Naive thymus-derived CD8-positive, alpha-beta T cell (primary cell): ENCODE measurements at regions not wholly inside any gene's neighbourhood (a gene's known extent, or its start where the extent isn't known, plus 50 kb on each side); places are given as distances from the start of the nearest gene placed in this dataset.

Source experiments
- ATAC-seq, 2 donors: fragments of 150-1000 bp; cut with Tn5 transposase in 1 of 2; sonication (Bioruptor Pico), chemical (Tn5 transposase) in 1 of 2; 1 replicate in 1 of 2; 2 replicates in 1 of 2; pipeline ENCODE4 v1.10.0; 2021; ENCODE audit warnings: mild to moderate bottlenecking in 2 of 2, moderate library complexity in 2 of 2
- POLR2A ChIA-PET: fragments of 350-600 bp; sonication (Branson Sonifier 250); formaldehyde crosslinking; loops from one replicate; lab custom pipeline; 2021; ENCODE audit warnings: antibody characterized with exemption; lab: Charles Lee
- DNase-seq, 10 donors: peaks; one replicate each; pipeline versions ENCODE4 v3.0.0 to v3.0.0-alpha.2; 2020 to 2022
- H3K27ac Mint-ChIP-seq, 10 donors: one replicate each; pipeline ENCODE4 v1.8.0; 2020 to 2022; ENCODE audit warnings: mild to moderate bottlenecking in 10 of 10, mixed read lengths in 10 of 10, moderate library complexity in 4 of 10, inconsistent platforms in 1 of 10
- H3K27me3 Mint-ChIP-seq, 5 donors: one replicate each; pipeline ENCODE4 v1.8.0; 2021 to 2022; ENCODE audit warnings: mixed read lengths in 5 of 5
- H3K36me3 Mint-ChIP-seq, 3 donors: one replicate each; pipeline ENCODE4 v1.8.0; 2020 to 2022; ENCODE audit warnings: mixed read lengths in 3 of 3, mild to moderate bottlenecking in 2 of 3, inconsistent platforms in 1 of 3
- H3K4me1 Mint-ChIP-seq, 4 donors: one replicate each; pipeline ENCODE4 v1.8.0; 2021 to 2022; ENCODE audit warnings: mixed read lengths in 4 of 4
- H3K4me3 Mint-ChIP-seq, 10 donors: one replicate each; pipeline ENCODE4 v1.8.0; 2020 to 2022; ENCODE audit warnings: mild to moderate bottlenecking in 10 of 10, mixed read lengths in 10 of 10, moderate library complexity in 6 of 10, inconsistent platforms in 1 of 10
- H3K9me3 Mint-ChIP-seq, 9 donors: one replicate each; pipeline ENCODE4 v1.8.0; 2020 to 2022; ENCODE audit warnings: mixed read lengths in 9 of 9, mild to moderate bottlenecking in 3 of 9, inconsistent platforms in 1 of 9, moderate library complexity in 1 of 9

DNA sequence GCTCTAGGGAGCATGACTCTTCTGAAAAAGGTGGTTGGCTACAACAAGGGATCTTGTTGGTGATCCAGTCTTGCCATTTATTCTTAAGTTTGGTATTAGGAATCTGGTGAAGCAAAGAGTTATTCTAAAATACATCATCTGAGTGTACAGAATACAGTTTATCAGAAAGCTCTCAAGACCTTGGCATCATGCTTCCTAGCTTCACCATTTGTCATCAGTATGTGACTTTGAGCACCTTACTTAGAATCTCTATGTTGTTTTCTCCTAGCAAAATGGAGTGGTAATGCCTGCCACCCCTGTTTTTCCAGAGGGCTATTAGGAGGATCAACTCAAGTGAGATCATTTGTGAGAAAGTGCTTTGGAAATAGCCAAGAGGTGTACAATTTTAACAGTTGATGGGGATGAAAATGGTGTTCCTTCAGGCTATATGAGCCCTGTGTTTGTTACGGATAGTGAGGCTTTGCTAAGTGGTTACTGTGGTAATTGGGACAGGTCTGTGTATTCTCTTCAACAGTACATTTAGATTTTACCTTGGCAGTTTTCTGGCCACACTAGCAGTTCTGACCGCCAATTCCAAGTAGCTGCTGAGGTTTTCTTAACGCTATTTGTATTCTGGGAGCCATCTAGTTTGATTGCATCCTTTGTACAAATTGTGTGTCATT is 120.5 kb downstream of the DISP1 start:
- Mint-ChIP-seq H3K4me1 (peaks cover 0 to 3% (median 0%) of the 10 kb centered on the region in 4 donors), H3K36me3 (peaks cover 0 to 3% (median 0%) of the 10 kb centered on the region in 3 donors), H3K27me3 (no peaks in the 10 kb centered on the region), H3K4me3 (no peak overlapping the region), H3K27ac (no peak overlapping the region), H3K9me3 (no peaks in the 10 kb centered on the region)
- no peak for ATAC-seq
- no peak for DNase-seq
- POLR2A ChIA-PET = no interaction called here

- H3K4me3 Mint-ChIP-seq = no peak overlapping the region
- H3K27ac Mint-ChIP-seq = no peak overlapping the region
- POLR2A ChIA-PET = no interaction called here
- H3K36me3 Mint-ChIP-seq = peaks cover 0 to 3% (median 0%) of the 10 kb centered on the region in 3 donors
- H3K4me1 Mint-ChIP-seq = peaks cover 0 to 3% (median 0%) of the 10 kb centered on the region in 4 donors
- no peak for ATAC-seq
- no peak for DNase-seq
- no peaks in the 10 kb centered on the region for H3K9me3 Mint-ChIP-seq
- no peaks in the 10 kb centered on the region for H3K27me3 Mint-ChIP-seq
Measured at GRCh38 chr1:222936042-222936441, 121.2 kb downstream of the DISP1 start.

DNA sequence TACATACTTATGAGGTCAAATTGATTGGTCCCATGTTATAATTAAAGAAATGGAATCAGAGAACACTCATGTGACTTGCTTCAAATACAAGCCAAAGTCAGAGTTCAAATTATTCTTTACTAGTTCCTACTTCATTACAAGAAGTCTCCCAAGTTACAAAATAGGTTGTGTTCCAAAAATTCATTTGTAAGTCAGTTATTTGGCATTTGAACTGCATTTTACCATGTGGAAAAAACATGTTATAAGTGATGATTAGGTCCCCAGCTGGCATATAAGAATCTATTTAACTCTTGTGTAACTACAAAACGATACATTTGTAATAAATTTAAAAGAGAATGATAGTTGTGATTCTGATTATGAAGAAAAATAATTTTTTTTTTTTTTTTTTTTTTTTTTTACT is 124.1 kb downstream of the DISP1 start:
- no peak for ATAC-seq
- peaks cover 5 to 16% (median 16%) of the 10 kb centered on the region in 3 donors for H3K36me3 Mint-ChIP-seq
- H3K27ac Mint-ChIP-seq = no peak overlapping the region
- H3K4me3 Mint-ChIP-seq = no peak overlapping the region
- H3K9me3 Mint-ChIP-seq = no peaks in the 10 kb centered on the region
- H3K27me3 Mint-ChIP-seq = no peaks in the 10 kb centered on the region
- POLR2A ChIA-PET = no interaction called here
- no peak for DNase-seq
- peaks cover 0 to 3% (median 0%) of the 10 kb centered on the region in 4 donors for H3K4me1 Mint-ChIP-seq

DNA sequence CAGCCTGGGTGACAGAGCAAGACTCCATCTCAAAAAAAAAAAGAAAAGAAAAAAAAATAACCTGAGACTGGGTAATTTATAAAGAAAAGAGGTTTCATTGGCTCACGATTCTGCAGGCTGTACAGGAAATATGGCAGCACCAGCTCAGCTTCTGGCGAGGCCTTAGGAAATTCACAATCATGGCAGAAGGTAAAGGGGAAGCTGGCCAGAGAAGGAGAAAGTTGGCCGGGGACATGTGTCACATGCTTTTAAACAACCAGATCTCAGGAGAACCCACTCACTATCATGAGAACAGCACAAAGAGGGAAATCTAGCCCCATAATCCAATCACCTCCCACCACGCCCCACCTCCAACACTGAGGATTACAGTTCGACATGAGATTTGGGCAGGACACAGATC is 125.3 kb downstream of the DISP1 start:
- H3K27me3 Mint-ChIP-seq = no peaks in the 10 kb centered on the region
- ATAC-seq (no peak), DNase-seq (no peak)
- no peak overlapping the region for H3K27ac Mint-ChIP-seq
- H3K4me1 Mint-ChIP-seq = peaks cover 0 to 3% (median 0%) of the 10 kb centered on the region in 4 donors
- peaks cover 5 to 24% (median 22%) of the 10 kb centered on the region in 3 donors for H3K36me3 Mint-ChIP-seq
- peaks cover 0 to 1% (median 0%) of the 10 kb centered on the region in 9 donors for H3K9me3 Mint-ChIP-seq
- no peak overlapping the region for H3K4me3 Mint-ChIP-seq
- POLR2A ChIA-PET = no interaction called here

GRCh38 chr1:222940906-222941305 is 126.1 kb downstream of the DISP1 start:
- Mint-ChIP-seq H3K27ac (no peak overlapping the region), H3K4me3 (no peak overlapping the region), H3K4me1 (peaks cover 0 to 3% (median 0%) of the 10 kb centered on the region in 4 donors), H3K27me3 (no peaks in the 10 kb centered on the region), H3K36me3 (peaks cover 5 to 29% (median 22%) of the 10 kb centered on the region in 3 donors), H3K9me3 (peaks cover 0 to 1% (median 0%) of the 10 kb centered on the region in 9 donors)
- DNase-seq = no peak
- POLR2A ChIA-PET = no interaction called here
- no peak for ATAC-seq

DNA sequence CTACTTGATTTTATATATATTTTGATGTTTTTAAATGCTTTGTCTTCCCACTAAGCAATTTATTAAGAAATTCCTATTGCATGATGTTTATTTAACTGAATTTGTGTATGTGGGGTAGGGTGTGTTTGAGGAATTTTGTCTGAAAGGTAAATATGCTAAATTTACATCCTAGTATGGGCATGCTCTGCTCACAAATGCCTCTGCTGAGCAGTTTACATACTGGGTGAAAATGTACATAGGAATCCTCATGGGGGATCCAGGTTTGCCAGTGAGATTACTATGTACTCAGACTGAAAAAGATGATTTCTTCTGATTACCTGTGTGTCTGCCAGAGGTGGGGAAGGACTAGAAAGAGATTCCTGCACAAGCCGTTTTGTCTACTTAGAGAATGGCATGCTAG is 126.6 kb downstream of the DISP1 start:
- Mint-ChIP-seq H3K27me3 (no peaks in the 10 kb centered on the region), H3K9me3 (peaks cover 0 to 1% (median 0%) of the 10 kb centered on the region in 9 donors), H3K27ac (no peak overlapping the region), H3K4me3 (no peak overlapping the region), H3K4me1 (peaks cover 0 to 3% (median 0%) of the 10 kb centered on the region in 4 donors), H3K36me3 (peaks cover 5 to 29% (median 23%) of the 10 kb centered on the region in 3 donors)
- POLR2A ChIA-PET = no interaction called here
- ATAC-seq (no peak), DNase-seq (no peak)

GRCh38 chr1:222946436-222946835 is 131.6 kb downstream of the DISP1 start:
- POLR2A ChIA-PET = no interaction called here
- Mint-ChIP-seq H3K4me1 (peaks cover 0 to 2% (median 0%) of the 10 kb centered on the region in 4 donors), H3K9me3 (peaks cover 0 to 1% (median 0%) of the 10 kb centered on the region in 9 donors), H3K27me3 (no peaks in the 10 kb centered on the region), H3K4me3 (no peak overlapping the region), H3K36me3 (peaks cover 6 to 39% (median 33%) of the 10 kb centered on the region in 3 donors), H3K27ac (no peak overlapping the region)
- DNase-seq (no peak), ATAC-seq (no peak)

GRCh38 chr1:222948079-222948478 is 133.2 kb downstream of the DISP1 start:
- Mint-ChIP-seq H3K27ac (peak overlapping the region in 1 of 10 donors; percentile 4), H3K36me3 (peaks cover 7 to 36% (median 29%) of the 10 kb centered on the region in 3 donors), H3K9me3 (peaks cover 0 to 1% (median 0%) of the 10 kb centered on the region in 9 donors), H3K4me3 (no peak overlapping the region), H3K4me1 (peaks cover 0 to 2% (median 0%) of the 10 kb centered on the region in 4 donors), H3K27me3 (no peaks in the 10 kb centered on the region)
- DNase-seq = no peak
- no peak for ATAC-seq
- POLR2A ChIA-PET = no interaction called here

GRCh38 chr1:222950892-222951291 is 136.1 kb downstream of the DISP1 start:
- no peaks in the 10 kb centered on the region for H3K27me3 Mint-ChIP-seq
- H3K27ac Mint-ChIP-seq = no peak overlapping the region
- DNase-seq (no peak), ATAC-seq (no peak)
- POLR2A ChIA-PET = no interaction called here
- no peaks in the 10 kb centered on the region for H3K9me3 Mint-ChIP-seq
- peaks cover 4 to 23% (median 16%) of the 10 kb centered on the region in 3 donors for H3K36me3 Mint-ChIP-seq
- peaks cover 0 to 2% (median 0%) of the 10 kb centered on the region in 4 donors for H3K4me1 Mint-ChIP-seq
- no peak overlapping the region for H3K4me3 Mint-ChIP-seq

- POLR2A ChIA-PET = no interaction called here
- Mint-ChIP-seq H3K27me3 (no peaks in the 10 kb centered on the region), H3K27ac (no peak overlapping the region), H3K4me1 (peaks cover 0 to 2% (median 0%) of the 10 kb centered on the region in 4 donors), H3K4me3 (no peak overlapping the region), H3K9me3 (no peaks in the 10 kb centered on the region), H3K36me3 (peaks cover 4 to 21% (median 6%) of the 10 kb centered on the region in 3 donors)
- ATAC-seq (no peak), DNase-seq (no peak)
Measured at GRCh38 chr1:222953585-222953984, 138.7 kb downstream of the DISP1 start.

- Mint-ChIP-seq H3K4me3 (no peak overlapping the region), H3K27ac (no peak overlapping the region), H3K4me1 (no peaks in the 10 kb centered on the region), H3K9me3 (peaks cover 0 to 12% (median 0%) of the 10 kb centered on the region in 9 donors), H3K36me3 (peaks cover 2 to 21% (median 9%) of the 10 kb centered on the region in 3 donors), H3K27me3 (no peaks in the 10 kb centered on the region)
- POLR2A ChIA-PET = no interaction called here
- ATAC-seq = no peak
- DNase-seq = no peak
Measured at GRCh38 chr1:222955964-222956363, 141.1 kb downstream of the DISP1 start.

GRCh38 chr1:222956601-222957000 is 141.8 kb downstream of the DISP1 start:
- peaks cover 2 to 21% (median 6%) of the 10 kb centered on the region in 3 donors for H3K36me3 Mint-ChIP-seq
- H3K27me3 Mint-ChIP-seq = no peaks in the 10 kb centered on the region
- DNase-seq (no peak), ATAC-seq (no peak)
- H3K4me1 Mint-ChIP-seq = no peaks in the 10 kb centered on the region
- H3K27ac Mint-ChIP-seq = no peak overlapping the region
- POLR2A ChIA-PET = no interaction called here
- H3K9me3 Mint-ChIP-seq = peaks cover 0 to 12% (median 0%) of the 10 kb centered on the region in 9 donors
- H3K4me3 Mint-ChIP-seq = no peak overlapping the region

DNA sequence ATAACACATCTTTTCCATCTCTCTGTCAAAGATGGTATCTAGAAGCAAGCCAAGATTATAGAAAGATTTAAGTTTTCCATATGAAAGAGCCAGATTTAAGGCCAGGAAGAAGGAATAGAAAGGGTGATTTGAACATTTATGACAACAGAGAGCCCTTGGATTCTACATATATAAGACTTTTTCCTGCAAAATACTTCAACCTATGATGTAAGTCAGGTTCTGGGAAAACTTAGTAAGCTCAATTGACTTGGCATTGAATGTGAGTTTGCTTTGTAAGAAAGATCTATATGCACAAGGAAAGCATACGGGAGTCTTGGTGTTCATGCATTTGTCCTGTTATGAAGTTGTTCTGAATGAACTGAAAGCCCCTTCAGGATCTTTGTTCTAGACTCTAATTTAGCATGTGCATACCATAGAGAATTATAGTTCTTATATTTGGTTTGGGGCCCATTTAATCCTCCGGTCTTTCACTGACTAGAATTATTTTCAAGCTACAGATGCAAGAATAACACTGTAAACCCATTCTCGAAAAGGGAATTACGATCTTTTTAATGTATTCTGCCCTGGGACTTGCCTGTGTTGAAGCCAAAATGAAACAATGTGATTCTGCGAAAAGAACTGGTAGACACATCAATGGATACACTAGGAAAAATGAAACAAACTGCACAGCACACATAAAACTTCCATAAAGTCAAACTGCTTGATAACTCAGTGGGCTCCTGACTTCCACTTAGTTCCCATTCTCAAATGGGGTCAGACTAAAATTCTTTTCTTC is 152.8 kb downstream of the DISP1 start:
- no peak for DNase-seq
- no peak for ATAC-seq
- no peak overlapping the region for H3K4me3 Mint-ChIP-seq
- no peaks in the 10 kb centered on the region for H3K36me3 Mint-ChIP-seq
- no peak overlapping the region for H3K27ac Mint-ChIP-seq
- no peaks in the 10 kb centered on the region for H3K27me3 Mint-ChIP-seq
- POLR2A ChIA-PET = no interaction called here
- H3K9me3 Mint-ChIP-seq = peaks cover 0 to 2% (median 0%) of the 10 kb centered on the region in 9 donors
- H3K4me1 Mint-ChIP-seq = no peaks in the 10 kb centered on the region
